ENCODE measurements at regions not wholly inside any gene's neighbourhood (a gene's known extent, or its start where the extent isn't known, plus 50 kb on each side); places are given as distances from the start of the nearest gene placed in this dataset.

- TF ChIP-seq TOX (CRISPR knock-in tag; IDR thresholded peaks at IDR 0.05; ENCODE audit: borderline replicate concordance) = no peak
- TF ChIP-seq RARB (CRISPR knock-in tag; IDR thresholded peaks at IDR 0.05) = no peak
Measured at GRCh38 chr11:127205688-127206217, 205.2 kb upstream of the KIRREL3 start (continued).

GRCh38 chr11:127203490-127203889, 202.9 kb upstream of the KIRREL3 start:
- ATAC-seq = no peak
- no peak for TF ChIP-seq ZC3H10 (CRISPR knock-in tag; IDR thresholded peaks at IDR 0.05)
- TF ChIP-seq ISL1 (CRISPR knock-in tag; IDR thresholded peaks at IDR 0.05) = no peak
- TF ChIP-seq GLIS3 (CRISPR knock-in tag; IDR thresholded peaks at IDR 0.05) = no peak
- TF ChIP-seq TCF4 (CRISPR knock-in tag; IDR thresholded peaks at IDR 0.05; ENCODE audit: borderline replicate concordance) = no peak
- no peak for TF ChIP-seq TSHZ2 (CRISPR knock-in tag; IDR thresholded peaks at IDR 0.05)
- TF ChIP-seq CREB5 (CRISPR knock-in tag; IDR thresholded peaks at IDR 0.05; ENCODE audit: low read depth) = no peak
- TF ChIP-seq TOX (CRISPR knock-in tag; IDR thresholded peaks at IDR 0.05; ENCODE audit: borderline replicate concordance) = no peak
- no peak for TF ChIP-seq RARB (CRISPR knock-in tag; IDR thresholded peaks at IDR 0.05)
- TF ChIP-seq ZFP30 (CRISPR knock-in tag; IDR thresholded peaks at IDR 0.05) = no peak
- no peak for TF ChIP-seq BACH2 (CRISPR knock-in tag; IDR thresholded peaks at IDR 0.05; ENCODE audit: borderline replicate concordance)
- no peak for TF ChIP-seq CSDC2 (CRISPR knock-in tag; IDR thresholded peaks at IDR 0.05)
- no peak for TF ChIP-seq ZNF70 (CRISPR knock-in tag; IDR thresholded peaks at IDR 0.05)
- no peak for TF ChIP-seq ESRRG (CRISPR knock-in tag; IDR thresholded peaks at IDR 0.05)
- TF ChIP-seq ARNTL (CRISPR knock-in tag; IDR thresholded peaks at IDR 0.05; ENCODE audit: borderline replicate concordance, low read depth) = no peak
- no peak for TF ChIP-seq PATZ1 (CRISPR knock-in tag; IDR thresholded peaks at IDR 0.05; ENCODE audit: borderline replicate concordance)
- TF ChIP-seq PPARA (CRISPR knock-in tag; IDR thresholded peaks at IDR 0.05; ENCODE audit: borderline replicate concordance) = no peak
- no peak for TF ChIP-seq ZNF565 (CRISPR knock-in tag; conservative IDR thresholded peaks at IDR 0.05; ENCODE audit: low read depth)
- no peak for TF ChIP-seq OSR1 (CRISPR knock-in tag; IDR thresholded peaks at IDR 0.05)
- TF ChIP-seq ZNF8 (CRISPR knock-in tag; IDR thresholded peaks at IDR 0.05) = no peak

- no peak for ATAC-seq
- TF ChIP-seq CSRNP3 (CRISPR knock-in tag; IDR thresholded peaks at IDR 0.05) (no peak), PATZ1 (CRISPR knock-in tag; IDR thresholded peaks at IDR 0.05; ENCODE audit: borderline replicate concordance) (no peak), ZC3H10 (CRISPR knock-in tag; IDR thresholded peaks at IDR 0.05) (no peak), BACH2 (CRISPR knock-in tag; IDR thresholded peaks at IDR 0.05; ENCODE audit: borderline replicate concordance) (no peak), ZNF70 (CRISPR knock-in tag; IDR thresholded peaks at IDR 0.05) (no peak), TSHZ2 (CRISPR knock-in tag; IDR thresholded peaks at IDR 0.05) (no peak), POU6F1 (CRISPR knock-in tag; IDR thresholded peaks at IDR 0.05; ENCODE audit: borderline replicate concordance, low read depth) (no peak), RARB (CRISPR knock-in tag; IDR thresholded peaks at IDR 0.05) (no peak), TCF4 (CRISPR knock-in tag; IDR thresholded peaks at IDR 0.05; ENCODE audit: borderline replicate concordance) (no peak), ZNF8 (CRISPR knock-in tag; IDR thresholded peaks at IDR 0.05) (no peak), PPARA (CRISPR knock-in tag; IDR thresholded peaks at IDR 0.05; ENCODE audit: borderline replicate concordance) (no peak), TOX (CRISPR knock-in tag; IDR thresholded peaks at IDR 0.05; ENCODE audit: borderline replicate concordance) (no peak), CREB5 (CRISPR knock-in tag; IDR thresholded peaks at IDR 0.05; ENCODE audit: low read depth) (no peak), GLIS3 (CRISPR knock-in tag; IDR thresholded peaks at IDR 0.05) (no peak)
Measured at GRCh38 chr11:127202105-127202504, 201.5 kb upstream of the KIRREL3 start.
